NB4 (cell line): ENCODE measurements at regions not wholly inside any gene's neighbourhood (a gene's known extent, or its start where the extent isn't known, plus 50 kb on each side); places are given as distances from the start of the nearest gene placed in this dataset.

ENCODE experiments used
- MYC ChIP-seq: IDR thresholded peaks from 2 replicates; pipeline ENCODE4 v1.6.1; 2011; ENCODE audit warnings: low read depth, low read length
- POLR2A ChIP-seq: IDR thresholded peaks from 2 replicates; pipeline ENCODE4 v1.6.1; 2011; ENCODE audit warnings: mild to moderate bottlenecking; ENCODE audit not compliant: insufficient read length; ENCODE audit errors: extremely low read depth
- TF ChIP-seq, protein P1 (sequence below): IDR thresholded peaks from one replicate; pipeline ENCODE4 v1.5.1; 2012; ENCODE audit warnings: low read depth, low read length
- TF ChIP-seq, protein P2 (sequence below): IDR thresholded peaks from 2 replicates; pipeline ENCODE4 v1.6.1; 2011; ENCODE audit warnings: low read depth, low read length

DNA sequence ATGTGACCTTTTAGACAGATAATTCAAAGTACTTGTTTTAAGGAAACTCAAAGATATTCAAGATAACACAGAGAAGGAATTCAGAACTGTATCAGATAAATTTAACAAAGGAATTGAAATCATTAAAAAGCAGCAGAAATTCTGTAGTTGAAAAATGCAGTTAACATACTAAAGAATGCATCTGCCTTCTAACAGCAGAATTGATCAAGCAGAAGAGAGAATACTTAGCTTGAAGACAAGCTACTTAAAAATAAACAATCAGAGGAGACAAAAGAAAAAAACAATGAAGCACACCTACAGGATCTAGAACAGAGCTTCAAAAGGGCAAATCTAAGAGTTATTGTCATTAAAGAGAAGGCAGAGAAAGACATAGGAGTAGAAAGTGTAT, 123.0 kb upstream of the TET2 start:
- TF ChIP-seq, protein P1, sequence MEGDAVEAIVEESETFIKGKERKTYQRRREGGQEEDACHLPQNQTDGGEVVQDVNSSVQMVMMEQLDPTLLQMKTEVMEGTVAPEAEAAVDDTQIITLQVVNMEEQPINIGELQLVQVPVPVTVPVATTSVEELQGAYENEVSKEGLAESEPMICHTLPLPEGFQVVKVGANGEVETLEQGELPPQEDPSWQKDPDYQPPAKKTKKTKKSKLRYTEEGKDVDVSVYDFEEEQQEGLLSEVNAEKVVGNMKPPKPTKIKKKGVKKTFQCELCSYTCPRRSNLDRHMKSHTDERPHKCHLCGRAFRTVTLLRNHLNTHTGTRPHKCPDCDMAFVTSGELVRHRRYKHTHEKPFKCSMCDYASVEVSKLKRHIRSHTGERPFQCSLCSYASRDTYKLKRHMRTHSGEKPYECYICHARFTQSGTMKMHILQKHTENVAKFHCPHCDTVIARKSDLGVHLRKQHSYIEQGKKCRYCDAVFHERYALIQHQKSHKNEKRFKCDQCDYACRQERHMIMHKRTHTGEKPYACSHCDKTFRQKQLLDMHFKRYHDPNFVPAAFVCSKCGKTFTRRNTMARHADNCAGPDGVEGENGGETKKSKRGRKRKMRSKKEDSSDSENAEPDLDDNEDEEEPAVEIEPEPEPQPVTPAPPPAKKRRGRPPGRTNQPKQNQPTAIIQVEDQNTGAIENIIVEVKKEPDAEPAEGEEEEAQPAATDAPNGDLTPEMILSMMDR: no peak
- TF ChIP-seq MYC: no peak
- no peak for TF ChIP-seq POLR2A
- TF ChIP-seq, protein P2, sequence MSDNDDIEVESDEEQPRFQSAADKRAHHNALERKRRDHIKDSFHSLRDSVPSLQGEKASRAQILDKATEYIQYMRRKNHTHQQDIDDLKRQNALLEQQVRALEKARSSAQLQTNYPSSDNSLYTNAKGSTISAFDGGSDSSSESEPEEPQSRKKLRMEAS: no peak
